Motor neuron (in vitro differentiated cells): ENCODE measurements at regions not wholly inside any gene's neighbourhood (a gene's known extent, or its start where the extent isn't known, plus 50 kb on each side); places are given as distances from the start of the nearest gene placed in this dataset.

Source experiments
- ATAC-seq, 8 experiments: fragments of 200-7000 bp; cut with Tn5 transposase; replicated peaks in 6 of 8; 2 replicates each; pipeline ENCODE4 v1.8.0; 2021; ENCODE audit warnings: mild to moderate bottlenecking in 8 of 8, moderate library complexity in 8 of 8
- H3K27ac ChIP-seq, 2 donors: fragments of 250-450 bp; sonication (Bioruptor Pico); 2 replicates each; pipeline ENCODE4 v1.9.0; 2021; ENCODE audit warnings: antibody characterized with exemption in 2 of 2, mild to moderate bottlenecking in 2 of 2, moderate library complexity in 1 of 2
- H3K4me1 ChIP-seq, 2 donors: fragments of 250-450 bp; sonication (Bioruptor Pico); replicated peaks in 1 of 2; 2 replicates each; pipeline ENCODE4 v1.6.1; 2021; ENCODE audit warnings: antibody characterized with exemption in 2 of 2, mild to moderate bottlenecking in 2 of 2, moderate library complexity in 1 of 2
- H3K4me3 ChIP-seq, 5 donors: fragments of 250-450 bp; sonication (Bioruptor Pico); 2 replicates each; pipeline ENCODE4 v1.9.0; 2021; ENCODE audit warnings: antibody characterized with exemption in 5 of 5, mild to moderate bottlenecking in 5 of 5, moderate library complexity in 4 of 5
- WGBS, 10 experiments: fragments of 450-650 bp; shearing (Covaris generic); methylation state at CpG; one replicate each; pipeline ENCODE4 v1.0.0; 2022; 5-methylcytosine and 5-hydroxymethylcytosine counted together
- in situ Hi-C, 9 experiments: fragments of 400-800 bp; cut with MboI; loops; one replicate each; pipeline ENCODE4 v1.15.0; 2021; ENCODE audit warnings: low sequenced_read_pairs in 9 of 9, low pct_unique_long_range_greater_than_20kb in 2 of 9; ENCODE audit not compliant: unreplicated experiment in 9 of 9

- 0 to 20% methylated on average over 1 of the region's 2 CpGs; no CpG with 5 or more reads in 8 of the 10 experiments for WGBS, 10 experiments
- no peak overlapping the region for H3K27ac ChIP-seq
- in situ Hi-C loops = no loop called here
Measured at GRCh38 chr6:44047179-44047546, 80.1 kb downstream of the MRPL14 start.

GRCh38 chr6:44046516-44047178, 80.6 kb downstream of the MRPL14 start:
- no peak overlapping the region for H3K27ac ChIP-seq
- H3K4me3 ChIP-seq = no peak overlapping the region
- ATAC-seq = no peak
- H3K4me1 ChIP-seq = peaks cover 35 to 39% of the 10 kb centered on the region in 2 donors
- in situ Hi-C loops = no loop called here
- 60 to 100% (median 78%) methylated on average over 1 to 5 of the region's 6 CpGs; no CpG with 5 or more reads in 6 of the 10 experiments for WGBS, 10 experiments

More at GRCh38 chr6:44047179-44047546, 80.1 kb downstream of the MRPL14 start:
- H3K4me1 ChIP-seq = peaks cover 40 to 45% of the 10 kb centered on the region in 2 donors
- no peak overlapping the region for H3K4me3 ChIP-seq
- no peak for ATAC-seq

- ATAC-seq = peak in 3 of 8 experiments; percentile 47 to 82 (median 61)
- H3K27ac ChIP-seq = no peak overlapping the region
- peaks cover 25 to 32% of the 10 kb centered on the region in 2 donors for H3K4me1 ChIP-seq
- no peak overlapping the region for H3K4me3 ChIP-seq
- WGBS, 10 experiments = 67% methylated on average over 1 of the region's 1 CpG; no CpG with 5 or more reads in 9 of the 10 experiments
- in situ Hi-C loops = no loop called here
Measured at GRCh38 chr6:44045672-44046015, 81.6 kb downstream of the MRPL14 start.

- peaks cover 20 to 26% of the 10 kb centered on the region in 2 donors for H3K4me1 ChIP-seq
- no peak overlapping the region for H3K27ac ChIP-seq
- WGBS, 10 experiments = 83 to 100% (median 96%) methylated on average over 1 to 2 of the region's 2 CpGs; no CpG with 5 or more reads in 3 of the 10 experiments
- in situ Hi-C loops = no loop called here
- no peak overlapping the region for H3K4me3 ChIP-seq
- ATAC-seq = no peak
Measured at GRCh38 chr6:44044940-44045671, 82.1 kb downstream of the MRPL14 start.

- peak in 6 of 8 experiments; percentile 16 to 76 (median 66) for ATAC-seq
- in situ Hi-C loops = no loop called here
- peaks cover 17 to 24% of the 10 kb centered on the region in 2 donors for H3K4me1 ChIP-seq
Measured at GRCh38 chr6:44044154-44044539, 83.1 kb downstream of the MRPL14 start.

GRCh38 chr6:44043479-44044153, 83.6 kb downstream of the MRPL14 start:
- ATAC-seq = peak in 6 of 8 experiments; percentile 9 to 80 (median 77)
- in situ Hi-C loops = no loop called here
- Histone ChIP-seq H3K4me1 (peaks cover 17 to 24% of the 10 kb centered on the region in 2 donors), H3K27ac (peak overlapping the region; percentile 55 to 79), H3K4me3 (no peak overlapping the region)
- 20 to 100% (median 63%) methylated on average over 1 to 2 of the region's 2 CpGs; no CpG with 5 or more reads in 5 of the 10 experiments for WGBS, 10 experiments

More at GRCh38 chr6:44044154-44044539, 83.1 kb downstream of the MRPL14 start:
- no peak overlapping the region for H3K4me3 ChIP-seq
- WGBS, 10 experiments = 50 to 88% (median 82%) methylated on average over 1 to 2 of the region's 6 CpGs; no CpG with 5 or more reads in 6 of the 10 experiments
- H3K27ac ChIP-seq = peak overlapping the region; percentile 55 to 79

GRCh38 chr6:44042989-44043478, 84.2 kb downstream of the MRPL14 start:
- H3K27ac ChIP-seq = peak overlapping the region in 1 of 2 donors; percentile 79
- in situ Hi-C loops = no loop called here
- H3K4me3 ChIP-seq = no peak overlapping the region
- ATAC-seq = no peak
- H3K4me1 ChIP-seq = peaks cover 17 to 24% of the 10 kb centered on the region in 2 donors
- WGBS, 10 experiments = 0 to 67% (median 38%) methylated on average over 1 of the region's 1 CpG; no CpG with 5 or more reads in 4 of the 10 experiments

- Histone ChIP-seq H3K27ac (no peak overlapping the region), H3K4me3 (no peak overlapping the region), H3K4me1 (peaks cover 17 to 24% of the 10 kb centered on the region in 2 donors)
- in situ Hi-C loops = no loop called here
- 40 to 100% methylated on average over 1 of the region's 4 CpGs; no CpG with 5 or more reads in 8 of the 10 experiments for WGBS, 10 experiments
- ATAC-seq = no peak
Measured at GRCh38 chr6:44042261-44042988, 84.8 kb downstream of the MRPL14 start.

GRCh38 chr6:44041461-44042260, 85.6 kb downstream of the MRPL14 start:
- 0 to 90% (median 57%) methylated on average over 1 to 7 of the region's 10 CpGs; no CpG with 5 or more reads in 2 of the 10 experiments for WGBS, 10 experiments
- in situ Hi-C loops = no loop called here
- peak in 5 of 8 experiments; percentile 9 to 94 (median 92) for ATAC-seq
- H3K4me3 ChIP-seq = no peak overlapping the region
- H3K4me1 ChIP-seq = peaks cover 17 to 24% of the 10 kb centered on the region in 2 donors
- no peak overlapping the region for H3K27ac ChIP-seq

GRCh38 chr6:44040786-44041185, 86.5 kb downstream of the MRPL14 start:
- 20 to 100% methylated on average over 1 of the region's 4 CpGs; no CpG with 5 or more reads in 8 of the 10 experiments for WGBS, 10 experiments
- ATAC-seq = no peak
- peaks cover 17 to 24% of the 10 kb centered on the region in 2 donors for H3K4me1 ChIP-seq
- in situ Hi-C loops = no loop called here
- H3K4me3 ChIP-seq = no peak overlapping the region
- H3K27ac ChIP-seq = no peak overlapping the region

GRCh38 chr6:44039839-44040350, 87.4 kb downstream of the MRPL14 start:
- Histone ChIP-seq H3K27ac (no peak overlapping the region), H3K4me1 (peaks cover 17 to 24% of the 10 kb centered on the region in 2 donors), H3K4me3 (no peak overlapping the region)
- WGBS, 10 experiments = 50 to 100% (median 80%) methylated on average over 1 to 2 of the region's 7 CpGs; no CpG with 5 or more reads in 6 of the 10 experiments
- no peak for ATAC-seq
- in situ Hi-C loops = no loop called here
